ENCODE measurements at regions not wholly inside any gene's neighbourhood (a gene's known extent, or its start where the extent isn't known, plus 50 kb on each side); places are given as distances from the start of the nearest gene placed in this dataset.

DNA sequence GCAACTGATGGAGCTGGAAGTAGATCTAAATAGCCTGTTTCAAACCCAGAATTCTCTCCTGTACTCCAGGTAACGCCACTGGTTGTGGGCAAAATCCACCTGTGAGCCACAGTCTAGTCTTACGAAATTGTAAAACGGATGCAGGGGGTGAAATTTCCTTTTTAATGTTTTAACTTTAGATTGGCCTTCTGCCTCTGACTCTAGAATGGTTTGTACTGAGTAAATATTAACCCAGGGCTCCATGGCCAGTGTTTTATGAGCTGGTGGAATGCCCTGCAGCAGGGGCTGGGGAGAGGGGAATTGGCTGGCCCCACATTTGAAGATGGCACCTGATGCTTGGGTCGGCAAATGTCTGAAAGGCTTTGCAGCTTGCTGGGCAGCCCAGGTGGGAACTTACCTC lies 156.6 kb downstream of the MYCN start:
- TF ChIP-seq, protein P1, sequence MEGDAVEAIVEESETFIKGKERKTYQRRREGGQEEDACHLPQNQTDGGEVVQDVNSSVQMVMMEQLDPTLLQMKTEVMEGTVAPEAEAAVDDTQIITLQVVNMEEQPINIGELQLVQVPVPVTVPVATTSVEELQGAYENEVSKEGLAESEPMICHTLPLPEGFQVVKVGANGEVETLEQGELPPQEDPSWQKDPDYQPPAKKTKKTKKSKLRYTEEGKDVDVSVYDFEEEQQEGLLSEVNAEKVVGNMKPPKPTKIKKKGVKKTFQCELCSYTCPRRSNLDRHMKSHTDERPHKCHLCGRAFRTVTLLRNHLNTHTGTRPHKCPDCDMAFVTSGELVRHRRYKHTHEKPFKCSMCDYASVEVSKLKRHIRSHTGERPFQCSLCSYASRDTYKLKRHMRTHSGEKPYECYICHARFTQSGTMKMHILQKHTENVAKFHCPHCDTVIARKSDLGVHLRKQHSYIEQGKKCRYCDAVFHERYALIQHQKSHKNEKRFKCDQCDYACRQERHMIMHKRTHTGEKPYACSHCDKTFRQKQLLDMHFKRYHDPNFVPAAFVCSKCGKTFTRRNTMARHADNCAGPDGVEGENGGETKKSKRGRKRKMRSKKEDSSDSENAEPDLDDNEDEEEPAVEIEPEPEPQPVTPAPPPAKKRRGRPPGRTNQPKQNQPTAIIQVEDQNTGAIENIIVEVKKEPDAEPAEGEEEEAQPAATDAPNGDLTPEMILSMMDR (IDR thresholded peaks at IDR 0.05), result no peak
- no peak for TF ChIP-seq EP300 (IDR thresholded peaks at IDR 0.05)
- TF ChIP-seq POLR2A (IDR thresholded peaks at IDR 0.05), result no peak
- no peak for TF ChIP-seq POLR2AphosphoS5 (IDR thresholded peaks at IDR 0.05)

All from gastroesophageal sphincter (tissue), 3 donors.